SW480 (cell line): ENCODE measurements at regions not wholly inside any gene's neighbourhood (a gene's known extent, or its start where the extent isn't known, plus 50 kb on each side); places are given as distances from the start of the nearest gene placed in this dataset.
"Not testable (repeated sequence)": the region's sequence is repeated elsewhere in the genome, so short reads cannot be mapped to it uniquely, and the experiment has no call there.

ENCODE experiments used
- DNase-seq: peaks from one replicate; pipeline ENCODE4 v3.0.0-alpha.2; 2016; ENCODE audit warnings: low spot score

DNA sequence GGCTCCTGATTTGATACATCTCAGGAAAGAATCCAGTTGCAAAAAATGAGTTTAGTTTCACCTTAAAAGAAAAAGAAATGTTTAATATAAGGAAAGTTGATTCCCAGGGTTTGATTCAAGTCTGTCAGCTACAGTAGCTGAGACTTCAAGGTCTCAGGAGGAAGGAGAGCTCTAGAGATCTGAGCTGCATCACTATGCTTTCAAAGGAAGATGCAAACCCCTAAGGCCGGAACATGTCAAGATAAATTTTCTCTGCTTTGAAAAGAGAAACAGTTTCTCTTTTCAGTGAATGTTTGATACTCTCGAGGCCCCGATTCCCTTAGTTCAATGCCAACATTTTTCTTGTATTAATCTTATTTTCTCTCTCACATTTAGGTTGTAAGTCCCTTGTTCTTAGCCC lies 128.6 kb downstream of the RGPD3 start:
- DNase-seq, result no peak

DNA sequence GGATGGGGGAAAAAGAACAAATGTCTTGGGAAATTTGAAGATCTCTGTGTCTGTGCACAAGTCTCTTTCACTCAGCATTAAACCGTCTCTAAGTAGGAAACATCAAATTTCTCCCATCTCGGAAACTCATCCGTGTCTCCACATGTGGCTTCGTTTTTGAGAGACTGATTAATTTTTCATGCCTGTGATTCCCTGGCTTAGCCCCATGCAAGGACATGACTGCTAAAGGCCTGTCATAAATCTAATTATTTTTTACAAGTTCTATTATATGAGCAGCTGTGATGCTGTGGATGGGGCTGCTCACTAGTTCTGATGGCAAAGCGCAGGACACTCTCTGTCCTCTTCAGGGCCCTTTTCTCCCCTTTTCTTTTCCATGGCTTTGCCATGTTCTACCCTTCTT lies 129.1 kb downstream of the RGPD3 start:
- no peak for DNase-seq

DNA sequence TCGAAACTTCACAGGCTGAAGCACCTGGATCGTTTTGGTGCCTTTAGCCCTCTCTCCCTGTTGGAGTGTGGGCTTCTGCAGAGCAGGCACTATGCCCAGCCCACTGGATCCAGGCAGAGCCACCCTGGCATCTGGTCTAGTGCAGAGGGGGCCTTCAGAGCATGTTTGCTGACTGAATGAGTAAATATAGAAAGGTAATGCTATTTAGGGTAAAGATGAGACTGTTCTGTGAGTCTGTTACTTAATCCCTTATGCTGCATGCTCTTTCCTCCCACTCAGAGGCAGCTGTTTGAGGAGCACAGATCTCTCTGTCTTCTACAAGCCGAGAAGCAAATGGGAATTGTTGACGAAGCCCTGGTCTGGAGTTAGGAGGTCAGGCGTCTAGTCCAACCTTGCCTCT lies 130.2 kb downstream of the RGPD3 start:
- DNase-seq, result no peak

DNA sequence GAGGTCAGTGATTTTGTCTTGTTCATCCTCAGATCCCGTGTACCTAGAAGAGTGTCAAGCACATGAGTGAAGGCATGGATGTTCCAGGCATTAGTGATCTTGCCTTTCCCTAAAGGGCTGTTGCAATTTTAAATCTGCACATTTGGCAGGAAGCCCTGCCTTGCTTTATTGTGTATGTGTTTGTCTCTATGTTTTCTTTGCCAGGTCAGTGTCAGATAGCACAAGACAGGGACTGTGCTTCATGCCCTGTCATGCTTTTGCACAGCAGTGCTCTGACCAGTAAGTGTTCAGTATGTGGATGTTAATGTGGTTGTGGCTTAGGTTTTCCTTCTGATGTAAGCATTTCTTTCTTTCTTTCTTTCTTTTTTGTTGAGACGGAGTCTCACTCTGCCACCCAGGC lies 131.5 kb downstream of the RGPD3 start:
- no peak for DNase-seq

DNA sequence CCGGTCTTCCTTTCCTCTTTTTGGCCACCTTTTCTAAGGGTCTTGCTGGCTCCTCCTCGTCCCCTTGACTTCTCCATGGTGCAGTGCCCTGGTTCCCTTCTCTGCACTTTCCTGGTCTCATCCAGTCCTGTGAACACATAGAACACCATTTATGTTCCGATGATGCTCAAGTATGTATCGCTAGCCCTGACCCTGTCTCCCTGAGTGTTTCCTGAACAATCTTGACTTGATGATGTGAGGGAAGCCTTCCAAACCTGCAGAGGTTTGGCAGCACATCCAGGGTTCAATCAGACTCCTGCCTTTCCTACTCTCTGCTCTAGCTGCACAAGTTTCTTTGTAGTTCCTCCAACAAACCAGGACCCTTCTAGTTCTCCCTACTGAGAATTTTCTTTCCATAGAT lies 132.1 kb downstream of the RGPD3 start:
- DNase-seq, result no peak

DNA sequence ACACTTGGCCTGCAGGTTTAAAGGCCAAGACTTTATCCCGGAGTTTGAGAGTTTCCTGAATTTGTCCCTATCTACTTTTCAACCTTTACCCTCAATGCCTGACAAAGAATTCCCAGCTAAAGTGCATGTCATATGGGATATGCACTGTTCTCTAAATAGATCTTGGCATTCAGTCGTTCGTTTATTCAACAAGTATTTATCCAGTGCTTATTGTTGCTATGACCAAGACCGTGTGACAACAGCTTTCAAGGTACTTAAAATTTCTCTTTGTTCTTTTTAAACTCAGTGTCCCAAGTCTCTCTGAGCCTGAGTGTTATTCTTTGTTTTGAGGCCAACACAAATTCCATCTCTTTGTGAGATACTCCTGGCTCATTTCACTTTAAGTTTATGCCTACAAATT lies 133.4 kb downstream of the RGPD3 start:
- DNase-seq, result no peak

DNA sequence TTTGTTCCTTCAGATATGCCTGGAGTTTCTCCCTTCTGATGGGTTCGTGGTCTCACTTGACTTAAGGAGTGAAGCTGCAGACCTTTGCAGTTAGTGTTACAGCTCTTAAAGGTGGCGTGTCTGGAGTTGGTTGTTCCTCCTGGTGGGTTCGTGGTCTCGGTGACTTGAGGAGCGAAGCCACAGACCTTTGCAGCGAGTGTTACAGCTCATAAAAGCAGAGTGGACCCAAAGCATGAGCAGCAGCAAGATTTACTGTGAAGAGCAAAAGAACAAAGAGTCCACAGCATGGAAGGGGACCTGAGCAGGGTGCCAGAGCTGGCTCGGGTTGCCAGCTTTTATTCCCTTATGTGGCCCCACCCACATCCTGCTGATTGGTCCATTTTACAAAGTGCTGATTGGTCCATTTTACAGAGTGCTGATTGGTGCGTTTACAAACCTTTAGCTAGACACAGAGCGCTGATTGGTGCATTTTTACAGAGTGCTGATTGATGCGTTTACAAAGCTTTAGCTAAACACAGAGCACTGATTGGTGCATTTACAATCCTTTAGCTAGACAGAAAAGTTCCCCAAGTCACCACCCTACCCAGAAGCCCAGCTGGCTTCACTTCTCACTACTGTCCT lies 134.8 kb downstream of the RGPD3 start:
- not testable (repeated sequence) for DNase-seq

DNA sequence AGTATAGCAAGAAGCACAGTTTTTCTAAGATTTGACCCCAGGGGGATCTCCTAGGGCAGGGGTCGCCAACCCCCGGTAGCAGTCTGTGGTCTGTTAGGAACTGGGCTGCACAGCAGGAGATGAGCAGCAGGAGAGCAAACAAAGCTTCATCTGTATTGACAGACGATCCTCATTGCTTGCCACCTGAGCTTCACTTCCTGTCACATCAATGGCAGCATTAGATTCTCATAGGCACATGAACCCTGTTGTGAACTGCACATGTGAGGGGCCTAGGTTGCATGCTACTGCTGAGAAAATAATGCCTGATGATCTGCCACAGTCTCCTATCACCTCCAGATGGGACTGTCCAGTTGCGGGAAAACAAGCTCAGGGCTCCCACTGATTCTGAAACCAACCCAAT lies 136.2 kb downstream of the RGPD3 start:
- no peak for DNase-seq

DNA sequence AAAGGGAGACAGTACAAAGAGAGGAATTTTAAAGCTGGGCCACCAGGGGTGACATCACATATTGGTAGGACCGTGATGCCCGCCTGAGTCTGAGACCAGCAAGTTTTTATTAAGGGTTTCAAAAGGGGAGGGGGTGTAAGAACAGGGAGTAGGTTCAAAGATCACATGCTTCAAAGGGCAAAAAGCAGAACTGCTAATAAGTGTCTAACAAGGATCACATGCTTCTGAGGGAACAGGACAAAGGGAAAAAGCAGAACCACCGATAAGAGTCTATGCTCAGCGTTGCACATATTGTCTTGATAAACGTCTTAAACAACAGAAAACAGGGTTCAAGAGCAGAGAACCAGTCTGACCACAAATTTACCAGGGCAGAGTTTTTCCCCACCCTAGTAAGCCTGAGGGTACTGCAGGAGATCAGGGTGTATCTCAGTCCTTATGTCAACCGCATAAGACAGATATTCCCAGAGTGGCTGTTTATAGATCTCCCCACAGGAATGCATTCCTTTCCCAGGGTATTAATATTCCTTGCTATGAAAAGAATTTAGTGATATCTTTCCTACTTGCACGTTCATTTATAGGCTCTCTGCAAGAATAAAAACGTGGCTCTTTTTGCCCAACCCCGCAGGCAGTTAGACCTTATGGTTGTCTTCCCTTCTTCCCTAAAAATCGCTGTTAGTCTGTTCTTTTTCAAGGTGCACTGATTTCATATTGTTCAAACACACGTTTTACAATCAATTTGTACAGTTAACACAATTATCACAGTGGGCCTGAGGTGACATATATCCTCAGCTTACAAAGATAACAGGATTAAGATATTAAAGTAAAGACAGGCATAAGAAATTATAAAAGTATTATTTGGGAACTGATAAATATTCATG lies 136.5 kb upstream of the UXS1 start:
- DNase-seq, result not testable (repeated sequence)

DNA sequence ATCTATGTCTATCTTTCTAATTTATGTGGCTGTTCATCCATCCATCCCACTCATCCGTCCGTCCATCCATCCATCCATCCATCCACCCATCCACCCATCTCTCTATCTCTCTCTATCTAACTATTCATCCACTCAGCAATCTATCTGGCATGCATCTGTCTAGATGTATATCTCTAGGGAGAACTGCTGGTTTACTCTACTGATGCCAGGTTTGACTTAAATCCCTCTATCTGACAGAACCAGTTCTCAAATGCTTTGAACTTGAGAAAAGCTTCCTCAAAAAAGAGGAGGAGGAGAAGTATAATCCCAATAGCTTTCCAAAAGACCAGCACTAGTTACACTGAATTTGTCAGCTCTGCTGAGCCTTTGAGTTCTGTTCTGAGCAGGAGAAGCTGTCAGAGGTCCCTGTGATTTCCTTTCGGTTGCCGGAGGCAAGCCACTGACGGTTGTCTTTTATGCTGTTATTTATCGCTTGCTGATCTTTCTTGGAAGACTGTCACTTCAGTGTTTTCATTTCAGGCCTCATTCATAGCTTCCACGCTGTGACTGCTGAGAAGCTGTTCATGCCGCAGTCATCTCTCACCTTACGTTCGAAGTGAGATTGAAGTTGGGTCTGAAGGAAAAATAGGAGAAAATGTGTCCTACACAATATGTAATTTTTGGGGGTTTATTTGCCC lies 129.4 kb upstream of the UXS1 start:
- no peak for DNase-seq

DNA sequence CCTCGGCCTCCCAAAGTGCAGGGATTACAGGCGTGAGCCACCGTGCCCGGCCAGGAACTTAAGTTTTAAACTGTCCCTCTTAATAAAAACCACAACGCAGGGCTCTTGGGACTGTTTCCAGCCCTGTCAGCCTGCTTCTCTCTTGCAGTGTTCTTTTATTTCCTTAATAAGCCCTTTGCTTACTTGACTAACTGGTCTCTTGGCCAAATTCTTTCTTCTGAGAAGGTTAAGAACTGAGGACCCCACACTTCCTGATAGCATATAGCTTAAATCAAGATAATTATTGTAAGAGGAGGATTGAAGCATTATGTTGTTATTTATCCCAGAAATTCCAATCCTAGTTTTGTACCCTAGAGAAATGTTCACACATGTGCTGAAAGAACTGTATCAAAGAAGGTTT lies 128.2 kb upstream of the UXS1 start:
- no peak for DNase-seq

DNA sequence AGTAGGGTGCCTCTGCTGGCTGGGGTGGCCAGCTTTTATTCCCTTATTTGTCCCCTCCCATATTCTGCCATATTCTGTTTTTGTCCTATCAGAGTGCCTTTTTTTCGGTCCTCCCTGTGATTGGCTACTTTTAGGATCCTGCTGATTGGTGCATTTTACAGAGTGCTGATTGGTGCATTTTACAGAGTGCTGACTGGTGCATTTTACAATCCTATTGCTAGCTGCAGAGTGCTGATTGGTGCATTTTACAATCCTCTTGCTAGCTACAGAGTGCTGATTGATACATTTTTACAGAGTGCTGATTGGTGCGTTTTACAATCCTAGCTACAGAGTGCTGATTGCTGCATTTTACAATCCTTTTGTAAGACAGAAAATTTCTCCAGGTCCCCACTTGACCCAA lies 126.3 kb upstream of the UXS1 start:
- not testable (repeated sequence) for DNase-seq

DNA sequence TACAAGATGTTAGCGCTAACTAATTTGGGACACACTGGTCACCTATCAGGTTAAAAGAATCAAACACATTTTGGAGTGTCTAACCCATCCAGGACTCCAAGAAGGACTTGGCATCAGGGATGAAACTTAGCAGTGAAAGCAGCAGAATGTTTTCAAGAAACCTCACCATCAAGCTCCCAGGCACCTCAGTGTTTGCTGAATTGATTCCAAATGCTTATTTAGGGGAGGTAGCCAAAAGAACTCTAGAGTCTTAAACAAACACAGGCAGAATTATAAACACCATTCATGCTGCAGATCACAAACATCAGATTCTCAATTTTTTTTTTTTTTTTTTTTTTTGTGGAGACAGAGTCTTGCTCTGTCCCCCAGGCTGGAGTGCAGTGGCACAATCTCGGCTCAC lies 122.8 kb upstream of the UXS1 start:
- DNase-seq, result no peak

DNA sequence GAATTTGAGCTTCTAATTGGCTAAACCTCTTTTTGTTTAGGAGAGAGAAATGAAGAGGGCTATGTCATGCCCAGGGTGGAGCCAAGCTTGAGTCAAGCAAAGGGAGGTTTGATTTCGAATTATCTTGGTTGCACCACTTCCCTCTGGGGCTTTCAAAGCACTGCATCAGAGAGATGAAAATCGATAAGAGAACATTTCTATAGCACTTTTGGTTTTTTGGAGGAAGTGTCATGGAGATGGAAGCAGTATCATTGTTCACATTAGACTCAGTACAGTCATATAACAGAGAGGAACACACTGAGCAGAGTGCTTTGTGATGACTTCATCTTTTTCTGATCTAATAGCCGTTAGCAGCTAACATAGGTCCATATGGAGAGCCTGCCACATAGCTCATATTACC lies 120.3 kb upstream of the UXS1 start:
- no peak for DNase-seq

DNA sequence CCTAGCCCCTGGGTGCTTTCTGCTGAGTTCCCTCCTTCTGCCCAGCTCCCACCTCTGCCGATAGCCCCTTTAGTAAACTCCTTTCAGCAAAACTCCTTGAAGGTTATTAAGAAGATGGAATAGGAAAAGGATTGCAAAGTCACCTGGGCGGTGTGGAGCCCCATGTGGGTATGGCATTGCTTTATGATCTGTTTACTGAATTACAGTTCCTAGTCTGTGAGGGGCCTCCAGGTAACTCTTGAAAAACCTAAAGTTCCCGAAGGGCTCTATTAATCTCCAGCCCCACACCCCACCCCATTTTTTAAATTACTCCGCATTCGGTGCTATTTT lies 116.9 kb upstream of the UXS1 start:
- no peak for DNase-seq

DNA sequence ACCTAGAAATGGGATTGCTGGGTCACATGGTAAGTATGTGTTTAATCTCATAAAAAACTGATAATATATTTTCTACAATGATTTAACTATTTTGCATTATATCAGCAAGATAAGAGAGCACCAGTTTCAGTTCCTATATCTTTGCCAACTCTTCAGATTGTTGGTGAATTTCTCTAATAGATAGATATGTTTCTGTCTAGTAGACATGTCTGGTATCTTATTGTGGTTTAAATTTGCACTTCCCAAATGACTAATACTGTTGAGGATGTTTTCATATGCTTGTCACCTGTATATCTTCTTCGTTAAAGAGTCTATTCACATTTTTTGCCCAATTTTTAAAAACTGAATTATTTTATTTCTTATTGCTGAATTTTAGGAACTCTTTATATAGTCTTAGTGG lies 113.8 kb upstream of the UXS1 start:
- DNase-seq, result no peak

DNA sequence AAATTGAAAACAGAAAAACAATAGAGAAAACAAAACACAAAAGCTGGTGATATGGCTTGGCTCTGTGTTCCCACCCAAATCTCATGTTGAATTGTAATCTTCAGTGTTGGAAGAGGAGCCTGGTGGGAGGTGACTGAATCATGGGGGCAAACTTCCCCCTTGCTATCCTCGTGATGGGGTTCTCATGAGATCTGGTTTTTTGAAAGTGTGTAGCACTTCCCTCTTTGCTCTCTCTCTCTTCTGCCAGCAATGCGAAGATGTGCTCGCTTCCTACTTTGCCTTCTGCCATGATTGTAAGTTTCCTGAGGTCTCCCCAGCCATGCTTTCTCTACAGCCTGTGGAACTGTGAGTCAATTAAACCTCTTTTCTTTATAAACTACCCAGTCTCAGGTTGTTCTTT lies 112.3 kb upstream of the UXS1 start:
- no peak for DNase-seq

DNA sequence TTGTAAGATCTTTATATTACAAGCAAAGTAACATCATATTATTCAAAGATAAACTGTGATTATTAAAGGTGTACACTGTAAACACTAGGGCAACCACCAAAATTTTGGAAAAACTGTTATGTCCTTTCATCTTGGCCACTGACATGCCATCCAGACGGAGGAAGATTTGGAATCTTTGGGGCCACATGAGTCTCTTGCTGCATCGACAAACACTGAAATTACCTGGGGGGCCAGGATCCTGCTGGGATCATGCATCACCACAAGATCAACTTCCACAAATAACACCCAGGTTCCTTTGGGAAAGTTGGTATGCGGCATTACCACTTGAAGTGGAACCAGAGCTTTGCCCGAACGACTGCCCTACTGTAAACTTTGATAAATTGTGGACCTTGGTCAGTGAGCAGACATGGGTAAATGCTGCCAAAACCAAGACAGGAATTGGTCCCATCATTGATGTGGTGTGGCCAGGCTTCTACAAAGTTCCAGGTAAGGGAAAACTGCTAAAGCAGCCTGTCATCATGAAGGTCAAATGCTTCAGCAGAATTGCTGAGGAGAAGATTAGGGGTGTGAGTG lies 110.6 kb upstream of the UXS1 start:
- DNase-seq, result peak; percentile 85

DNA sequence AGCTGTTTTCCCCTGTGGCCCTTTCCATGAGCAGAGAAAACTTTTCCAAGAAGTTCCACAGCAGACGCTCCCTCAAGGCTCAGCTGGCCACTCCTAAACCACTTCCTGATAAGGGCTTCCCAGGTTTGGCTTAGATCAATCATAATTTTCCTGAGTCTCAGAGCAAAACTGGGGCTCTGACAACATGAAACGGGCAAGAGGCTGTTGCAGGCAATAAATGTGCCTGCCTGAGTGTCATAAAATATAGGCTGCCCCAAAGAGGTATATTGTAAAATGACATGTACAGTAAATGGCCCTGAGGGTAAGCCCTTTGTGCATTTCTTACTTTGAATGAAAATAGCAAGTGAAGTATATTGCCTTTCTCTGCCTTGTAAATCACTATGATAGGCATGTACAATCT lies 105.6 kb upstream of the UXS1 start:
- no peak for DNase-seq

DNA sequence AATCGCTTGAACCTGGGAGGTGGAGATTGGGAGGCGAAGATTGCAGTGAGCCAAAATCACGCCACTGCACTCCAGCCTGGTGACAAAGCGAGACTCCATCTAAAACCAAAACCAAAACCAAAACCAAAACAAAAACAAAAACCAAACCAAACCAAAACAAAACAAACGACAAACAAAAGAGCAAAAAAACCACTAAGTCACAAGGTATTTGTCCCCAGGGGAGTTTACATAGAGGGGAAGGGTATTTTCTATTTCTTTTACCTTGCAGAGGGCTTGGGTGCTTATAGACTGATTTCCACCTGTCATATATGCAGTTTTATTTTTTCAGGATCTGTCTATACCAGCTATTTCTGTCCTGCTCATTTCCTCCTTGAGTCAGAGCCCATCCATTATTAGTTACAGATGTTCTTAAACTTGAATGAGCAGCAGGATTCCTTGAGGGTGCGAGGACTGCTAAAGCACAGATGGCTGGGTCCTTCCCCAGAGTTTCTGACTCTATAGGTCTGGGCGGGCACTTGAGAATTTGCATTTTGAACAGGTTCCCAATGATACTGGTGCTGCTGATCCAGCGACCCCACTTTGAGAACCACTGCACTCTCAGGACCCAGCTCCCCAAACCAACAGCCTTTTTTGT lies 102.2 kb upstream of the UXS1 start:
- DNase-seq, result no peak

DNA sequence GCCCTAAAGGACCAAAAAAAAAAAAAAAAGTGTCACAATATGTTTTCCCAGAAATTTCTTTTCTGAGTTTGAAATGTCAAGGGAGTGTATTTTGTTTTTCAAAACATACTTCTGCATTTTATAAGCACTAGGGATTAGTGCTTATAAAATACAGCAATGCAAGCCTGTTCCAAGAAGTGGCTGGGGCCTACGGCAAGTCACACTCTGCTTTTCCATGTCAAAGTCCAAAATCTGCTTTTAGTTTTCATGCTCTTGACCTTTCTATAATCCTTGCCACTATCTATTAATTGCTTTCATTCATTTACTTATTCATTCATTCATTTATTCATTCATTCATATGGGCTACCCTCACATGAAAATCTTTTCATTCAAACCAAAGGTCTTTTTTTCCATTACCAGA lies 100.1 kb upstream of the UXS1 start:
- DNase-seq, result no peak

DNA sequence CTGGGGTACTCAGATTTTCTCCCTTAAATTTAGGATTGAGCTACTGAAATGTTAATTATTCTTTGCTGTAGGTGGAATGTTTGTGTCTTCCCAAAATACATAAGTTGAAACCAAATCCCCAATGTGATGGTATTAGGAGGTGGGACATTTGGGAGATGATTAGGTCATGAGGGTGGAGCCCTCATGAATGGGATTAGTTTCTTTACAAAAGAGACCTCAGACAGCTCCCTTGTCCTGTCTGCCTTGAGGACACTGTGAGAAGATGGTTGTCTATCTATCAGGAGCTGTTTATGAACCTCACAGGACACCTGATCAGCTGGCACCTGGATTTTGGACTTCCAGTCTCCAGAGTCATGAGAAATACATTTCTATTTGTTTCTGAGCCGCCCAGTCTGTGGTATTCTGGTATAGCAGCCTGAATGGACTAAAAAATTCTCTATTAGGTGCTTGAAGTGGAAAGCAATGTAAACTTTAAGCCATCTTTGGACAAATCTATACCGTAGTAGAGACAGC lies 99.2 kb upstream of the UXS1 start:
- no peak for DNase-seq
